Breast epithelium (tissue), 4 donors: ENCODE measurements at regions not wholly inside any gene's neighbourhood (a gene's known extent, or its start where the extent isn't known, plus 50 kb on each side); places are given as distances from the start of the nearest gene placed in this dataset.
A peak's percentile ranks its signal among the peaks of the same experiment; 100 is the strongest.

Source experiments
- DNase-seq, 2 donors: peaks; one replicate each; pipeline ENCODE4 v3.0.0-alpha.2; 2019; ENCODE audit warnings: low spot score in 2 of 2
- H3K27ac ChIP-seq, 2 donors: fragments of 200-600 bp; sonication (generic) in 1 of 2; one replicate each; pipeline ENCODE4 v1.5.1; 2016 to 2019; ENCODE audit warnings: mild to moderate bottlenecking in 1 of 2
- H3K27me3 ChIP-seq, 2 donors: fragments of 200-600 bp; sonication (generic) in 1 of 2; one replicate each; pipeline versions ENCODE4 v1.5.1 to v1.6.0; 2017 to 2019; ENCODE audit warnings: control low read depth in 1 of 2, mild to moderate bottlenecking in 1 of 2
- H3K36me3 ChIP-seq: fragments of 200-600 bp; one replicate; pipeline ENCODE4 v1.5.1; 2019
- H3K4me1 ChIP-seq, 2 donors: fragments of 200-600 bp; sonication (generic); one replicate each; pipeline ENCODE4 v1.5.1; 2016 to 2019; ENCODE audit warnings: control low read depth in 1 of 2
- H3K4me3 ChIP-seq, 3 donors: fragments of 200-600 bp; sonication (generic); 1 replicate in 2 of 3; 2 replicates in 1 of 3; pipeline ENCODE4 v1.5.1; 2016 to 2019; ENCODE audit warnings: mild to moderate bottlenecking in 3 of 3, moderate library complexity in 2 of 3
- H3K9me3 ChIP-seq, 2 donors: fragments of 200-600 bp; sonication (generic) in 1 of 2; one replicate each; pipeline ENCODE4 v1.5.1; 2016 to 2019; ENCODE audit warnings: control low read depth in 1 of 2
- POLR2A ChIP-seq: fragments of 450-650 bp; IDR thresholded peaks from one replicate; pipeline ENCODE4 v1.6.1; 2016; ENCODE audit warnings: antibody characterized with exemption, mild to moderate bottlenecking, moderate library complexity
- POLR2AphosphoS5 ChIP-seq, 3 donors: sonication (generic); formaldehyde crosslinking; IDR thresholded peaks; one replicate each; pipeline ENCODE4 v1.6.1; 2017; ENCODE audit warnings: antibody characterized with exemption in 3 of 3
- intact Hi-C: fragments of 100-400 bp; cut with DNase I; formaldehyde crosslinking; loops from one replicate; pipeline ENCODE4 v1.15.1; 2023; ENCODE audit warnings: low total_unique reads
- TF ChIP-seq, protein P1 (sequence below), 3 donors: fragments of 450-650 bp; IDR thresholded peaks; one replicate each; pipeline ENCODE4 v1.5.1; 2016 to 2017; ENCODE audit warnings: antibody characterized with exemption in 3 of 3, mild to moderate bottlenecking in 3 of 3, moderate library complexity in 3 of 3

DNA sequence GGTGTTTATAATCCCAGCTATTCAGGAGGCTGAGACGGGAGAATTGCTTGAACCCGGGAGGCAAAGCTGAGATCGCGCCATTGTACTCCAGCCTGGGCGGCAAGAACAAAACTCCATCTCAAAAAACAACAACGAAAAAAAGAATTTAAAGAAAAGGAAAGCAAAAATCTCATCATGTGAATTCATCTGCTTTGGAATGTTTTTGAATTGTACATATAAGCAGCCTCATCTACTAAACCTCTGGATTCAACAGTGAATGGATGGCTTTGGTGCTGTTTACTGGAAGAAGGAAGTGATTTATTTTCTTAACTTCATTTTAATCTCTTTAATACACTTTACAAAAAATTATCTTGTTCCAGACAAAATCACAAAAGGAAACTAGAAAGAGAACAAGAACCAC lies 51.8 kb upstream of the PNRC1 start:
- Histone ChIP-seq H3K27ac (no peak overlapping the region), H3K4me1 (no peaks in the 10 kb centered on the region), H3K27me3 (no peaks in the 10 kb centered on the region), H3K9me3 (no peaks in the 10 kb centered on the region), H3K36me3 (no peaks in the 10 kb centered on the region), H3K4me3 (no peak overlapping the region)
- TF ChIP-seq POLR2AphosphoS5 (IDR thresholded peaks at IDR 0.05) (no peak), POLR2A (no peak)
- TF ChIP-seq, protein P1, sequence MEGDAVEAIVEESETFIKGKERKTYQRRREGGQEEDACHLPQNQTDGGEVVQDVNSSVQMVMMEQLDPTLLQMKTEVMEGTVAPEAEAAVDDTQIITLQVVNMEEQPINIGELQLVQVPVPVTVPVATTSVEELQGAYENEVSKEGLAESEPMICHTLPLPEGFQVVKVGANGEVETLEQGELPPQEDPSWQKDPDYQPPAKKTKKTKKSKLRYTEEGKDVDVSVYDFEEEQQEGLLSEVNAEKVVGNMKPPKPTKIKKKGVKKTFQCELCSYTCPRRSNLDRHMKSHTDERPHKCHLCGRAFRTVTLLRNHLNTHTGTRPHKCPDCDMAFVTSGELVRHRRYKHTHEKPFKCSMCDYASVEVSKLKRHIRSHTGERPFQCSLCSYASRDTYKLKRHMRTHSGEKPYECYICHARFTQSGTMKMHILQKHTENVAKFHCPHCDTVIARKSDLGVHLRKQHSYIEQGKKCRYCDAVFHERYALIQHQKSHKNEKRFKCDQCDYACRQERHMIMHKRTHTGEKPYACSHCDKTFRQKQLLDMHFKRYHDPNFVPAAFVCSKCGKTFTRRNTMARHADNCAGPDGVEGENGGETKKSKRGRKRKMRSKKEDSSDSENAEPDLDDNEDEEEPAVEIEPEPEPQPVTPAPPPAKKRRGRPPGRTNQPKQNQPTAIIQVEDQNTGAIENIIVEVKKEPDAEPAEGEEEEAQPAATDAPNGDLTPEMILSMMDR (IDR thresholded peaks at IDR 0.05) = no peak
- DNase-seq = no peak
- intact Hi-C loops = no loop called here

DNA sequence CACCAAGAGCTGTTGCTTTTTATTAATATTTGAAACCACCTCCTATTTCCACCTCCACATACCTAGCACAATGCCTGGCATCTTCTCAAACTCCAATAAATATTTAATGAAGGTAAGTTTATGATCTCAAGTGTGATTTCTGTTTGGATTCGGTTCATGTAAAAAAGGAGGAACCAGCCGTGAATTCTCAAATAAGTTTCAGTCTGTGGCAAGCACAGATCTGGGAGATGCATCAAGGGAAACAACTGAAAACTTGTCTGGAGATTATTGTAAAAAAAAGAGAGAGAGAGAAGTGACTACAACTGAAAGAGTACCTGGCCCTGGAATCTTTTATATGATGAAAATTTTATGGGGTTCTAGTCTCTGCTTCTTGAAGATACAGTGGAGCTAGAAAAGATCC lies 52.8 kb upstream of the PNRC1 start:
- Histone ChIP-seq H3K27ac (peak overlapping the region; percentile 3 to 17), H3K27me3 (no peaks in the 10 kb centered on the region), H3K36me3 (no peaks in the 10 kb centered on the region), H3K4me1 (no peaks in the 10 kb centered on the region), H3K4me3 (no peak overlapping the region), H3K9me3 (no peaks in the 10 kb centered on the region)
- intact Hi-C loops = no loop called here
- no peak for TF ChIP-seq POLR2A
- TF ChIP-seq, protein P1 (IDR thresholded peaks at IDR 0.05) = no peak
- TF ChIP-seq POLR2AphosphoS5 (IDR thresholded peaks at IDR 0.05) = no peak
- DNase-seq = no peak

DNA sequence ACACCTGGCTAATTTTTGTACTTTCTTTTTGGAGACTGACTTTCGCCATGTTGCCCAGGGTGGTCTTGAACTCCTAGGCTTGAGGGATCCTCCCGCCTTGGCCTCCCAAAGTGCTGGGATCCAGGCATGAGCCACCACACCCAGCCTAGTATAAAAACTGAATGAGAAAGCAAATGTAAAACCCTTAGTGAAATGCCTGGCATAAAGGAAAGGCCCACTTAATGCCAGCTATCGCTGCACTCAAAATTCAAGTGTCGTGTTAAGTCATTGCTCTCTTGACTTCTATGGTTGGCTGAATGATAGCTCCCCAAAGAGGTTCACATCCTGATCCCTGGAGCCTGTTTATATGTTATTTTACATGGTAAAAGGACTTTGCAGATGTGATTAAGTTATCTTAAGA lies 54.4 kb upstream of the PNRC1 start:
- no peak overlapping the region for H3K4me3 ChIP-seq
- H3K27me3 ChIP-seq = no peaks in the 10 kb centered on the region
- H3K9me3 ChIP-seq = no peaks in the 10 kb centered on the region
- no peak for TF ChIP-seq POLR2A
- TF ChIP-seq, protein P1 (IDR thresholded peaks at IDR 0.05) = no peak
- TF ChIP-seq POLR2AphosphoS5 (IDR thresholded peaks at IDR 0.05) = no peak
- DNase-seq = no peak
- peaks cover 0 to 6% of the 10 kb centered on the region in 2 donors for H3K4me1 ChIP-seq
- intact Hi-C loops = no loop called here
- H3K27ac ChIP-seq = no peak overlapping the region
- no peaks in the 10 kb centered on the region for H3K36me3 ChIP-seq

DNA sequence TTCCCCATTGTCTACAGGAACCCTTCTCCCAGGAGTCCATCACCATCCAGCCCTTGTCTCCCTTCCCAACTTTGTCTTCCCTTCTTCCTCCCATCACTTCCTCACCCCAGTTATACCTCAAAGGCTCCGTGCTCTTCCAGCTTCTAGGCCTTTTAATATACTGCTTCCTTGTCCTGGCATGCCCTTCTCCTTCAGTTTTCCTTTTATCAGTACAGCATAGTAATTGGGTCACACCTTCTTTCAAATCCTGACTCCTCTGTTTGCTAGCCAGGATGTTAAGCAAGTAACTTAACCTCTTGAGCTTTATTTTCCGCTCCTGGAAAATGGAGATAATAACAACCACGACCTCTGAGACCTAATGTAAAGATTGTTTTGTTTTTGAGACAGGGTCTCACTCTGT lies 54.9 kb upstream of the PNRC1 start:
- no peak for DNase-seq
- Histone ChIP-seq H3K4me1 (peaks cover 0 to 6% of the 10 kb centered on the region in 2 donors), H3K36me3 (no peaks in the 10 kb centered on the region), H3K27me3 (no peaks in the 10 kb centered on the region), H3K27ac (peak overlapping the region in 1 of 2 donors; percentile 54), H3K9me3 (no peaks in the 10 kb centered on the region), H3K4me3 (no peak overlapping the region)
- no peak for TF ChIP-seq POLR2A
- TF ChIP-seq, protein P1 (IDR thresholded peaks at IDR 0.05) = no peak
- no peak for TF ChIP-seq POLR2AphosphoS5 (IDR thresholded peaks at IDR 0.05)
- intact Hi-C loops = no loop called here

DNA sequence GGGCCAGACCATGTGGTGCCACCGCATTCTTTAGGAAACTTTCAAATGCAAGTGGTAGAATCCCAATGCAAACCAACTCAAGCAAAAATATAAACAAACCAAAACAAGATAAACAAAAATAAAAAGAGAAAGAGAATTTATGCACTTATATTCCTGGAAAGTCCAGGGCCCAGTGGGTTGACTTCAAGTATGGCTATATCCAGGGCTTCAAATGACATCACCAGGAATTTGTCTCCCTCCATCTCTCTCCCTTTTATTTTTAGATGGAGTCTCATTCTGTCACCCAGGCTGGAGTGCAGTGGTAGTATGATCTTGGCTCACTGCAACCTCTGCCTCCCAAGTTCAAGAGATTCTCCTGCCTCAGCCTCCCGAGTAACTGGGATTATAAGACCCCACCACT lies 56.1 kb upstream of the PNRC1 start:
- intact Hi-C loops = no loop called here

More for the DNA sequence above, 56.1 kb upstream of the PNRC1 start:
- no peaks in the 10 kb centered on the region for H3K27me3 ChIP-seq
- H3K4me3 ChIP-seq = no peak overlapping the region
- no peak for DNase-seq
- no peak for TF ChIP-seq POLR2AphosphoS5 (IDR thresholded peaks at IDR 0.05)
- no peak for TF ChIP-seq POLR2A
- TF ChIP-seq, protein P1 (IDR thresholded peaks at IDR 0.05) = no peak
- no peaks in the 10 kb centered on the region for H3K36me3 ChIP-seq
- peaks cover 0 to 6% of the 10 kb centered on the region in 2 donors for H3K4me1 ChIP-seq
- peak overlapping the region; percentile 54 to 60 for H3K27ac ChIP-seq
- H3K9me3 ChIP-seq = no peaks in the 10 kb centered on the region
